ENCODE measurements at regions not wholly inside any gene's neighbourhood (a gene's known extent, or its start where the extent isn't known, plus 50 kb on each side); places are given as distances from the start of the nearest gene placed in this dataset.
A peak's percentile ranks its signal among the peaks of the same experiment; 100 is the strongest.
"Not testable (repeated sequence)": the region's sequence is repeated elsewhere in the genome, so short reads cannot be mapped to it uniquely, and the experiment has no call there.

DNA sequence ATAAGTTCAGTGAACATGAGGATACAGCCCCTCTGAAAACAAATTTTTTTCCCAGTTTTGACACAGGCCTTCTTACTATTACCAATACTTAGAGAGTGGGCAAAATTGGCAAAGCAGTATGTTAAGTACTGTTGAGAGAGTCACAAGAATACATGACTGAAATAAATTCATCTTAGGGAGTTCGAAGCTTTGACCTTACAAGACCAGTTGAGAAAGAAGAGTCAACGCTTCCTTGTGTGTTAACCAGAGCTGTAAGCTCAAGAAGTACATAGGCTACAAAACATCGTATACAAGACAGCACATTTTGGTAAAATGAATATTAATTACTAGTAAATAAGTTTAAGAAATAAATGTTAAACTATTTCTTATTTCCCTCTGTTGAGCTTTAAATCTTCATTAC, 164.4 kb upstream of the RORA start:
- DNase-seq, result no peak

DNA sequence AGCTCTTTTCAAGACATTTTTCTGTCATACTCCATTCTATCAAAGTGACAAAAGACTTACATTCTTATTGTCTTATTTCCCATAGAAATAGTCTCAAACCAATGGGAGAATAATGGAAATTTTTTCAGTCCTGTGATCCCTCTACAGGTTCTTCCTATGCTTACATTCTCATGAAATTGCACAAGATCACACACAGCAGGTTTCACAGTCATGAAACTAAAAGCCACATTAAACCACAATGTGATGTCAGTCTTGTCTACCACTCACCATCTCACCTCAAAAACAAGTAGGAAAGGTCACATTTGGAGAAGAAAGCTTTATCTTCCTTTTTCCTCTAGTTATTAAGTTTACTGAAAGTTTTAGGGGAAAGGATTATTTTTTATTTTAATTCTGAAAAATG, 161.0 kb upstream of the RORA start:
- no peak for DNase-seq

- DNase-seq, result no peak
Measured at GRCh38 chr15:61389334-61390028, 160.4 kb upstream of the RORA start.

- DNase-seq, result no peak
Measured at GRCh38 chr15:61387675-61388074, 158.6 kb upstream of the RORA start.

DNA sequence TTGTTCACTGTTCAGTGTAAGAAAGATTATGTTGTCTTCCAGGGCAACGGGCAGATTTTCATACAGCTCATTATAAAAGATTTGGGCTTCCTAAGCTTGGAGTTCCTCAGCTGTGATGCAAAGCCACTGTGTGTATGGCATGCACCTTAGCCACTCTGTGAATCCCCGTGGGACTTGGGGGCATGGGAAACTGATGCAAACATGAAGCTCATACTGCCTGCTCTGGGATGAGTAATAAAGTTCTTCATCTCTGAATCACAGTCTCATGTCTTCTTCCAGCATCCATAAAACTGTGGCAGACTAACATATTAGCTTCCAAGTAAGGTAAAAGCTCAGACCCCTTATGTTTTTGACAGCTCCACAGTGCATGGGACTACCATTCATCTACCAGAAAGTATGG, 154.3 kb upstream of the RORA start:
- DNase-seq, result no peak

GRCh38 chr15:61382927-61383326, 153.8 kb upstream of the RORA start:
- DNase-seq, result no peak

DNA sequence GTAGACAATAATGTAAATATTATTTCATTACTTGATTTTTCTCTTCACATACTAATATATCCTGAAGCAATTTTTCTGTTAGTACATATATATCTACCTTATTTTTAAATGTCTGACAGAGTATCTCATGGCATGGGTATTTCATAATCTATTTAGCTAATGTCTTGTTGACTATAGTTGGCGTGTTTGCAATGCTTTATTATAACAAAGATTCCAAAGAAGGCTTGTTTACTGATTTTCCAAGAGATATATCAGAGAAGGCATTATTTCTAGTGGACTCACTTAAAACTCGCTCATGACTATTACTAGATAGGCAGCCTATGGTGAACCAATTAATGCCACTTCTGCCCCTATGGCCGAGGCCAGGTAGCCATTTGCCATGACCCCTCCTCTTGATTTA, 152.4 kb upstream of the RORA start:
- DNase-seq, result no peak

- no peak for DNase-seq
Measured at GRCh38 chr15:61380270-61380669, 151.2 kb upstream of the RORA start.

DNA sequence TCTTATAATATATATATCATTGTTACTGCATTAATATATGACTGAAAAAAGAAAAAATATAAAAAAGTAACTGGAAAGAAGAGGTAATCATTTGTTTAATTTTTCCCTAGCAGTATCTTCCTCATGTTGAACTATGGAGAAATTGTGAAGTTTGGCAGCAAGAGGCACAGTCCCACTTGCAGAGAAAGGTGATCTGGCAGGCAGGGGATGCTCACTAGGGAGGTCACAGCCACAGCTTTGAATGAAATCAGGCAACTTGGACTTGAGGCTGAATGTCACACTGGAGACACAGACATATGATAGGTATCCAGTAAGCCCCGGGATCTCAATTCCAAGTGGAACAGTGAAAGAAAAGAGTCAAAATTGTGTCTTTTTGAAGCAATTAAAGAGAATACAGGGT, 149.9 kb upstream of the RORA start:
- DNase-seq, result no peak

DNA sequence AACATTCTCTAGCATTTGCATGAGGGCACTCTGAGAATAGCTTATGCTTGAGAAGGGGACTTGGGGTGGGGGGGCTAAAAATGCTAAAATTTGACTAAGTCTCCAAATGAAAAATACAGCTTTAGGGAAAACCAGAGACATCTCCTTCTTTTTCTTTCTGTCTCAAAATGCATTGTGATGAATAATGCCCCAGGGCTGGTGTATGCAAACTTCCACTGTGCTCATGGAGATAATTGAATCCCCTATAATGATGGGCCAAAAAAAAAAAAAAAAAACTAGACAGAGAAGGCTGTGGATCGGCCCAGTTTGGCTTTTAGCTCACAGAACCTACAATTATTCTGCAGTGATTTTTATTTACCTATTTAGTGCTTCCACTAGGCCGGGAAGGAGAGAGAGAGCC, 147.9 kb upstream of the RORA start:
- DNase-seq, result no peak

GRCh38 chr15:61376516-61376915, 147.4 kb upstream of the RORA start:
- DNase-seq, result no peak

- no peak for DNase-seq
Measured at GRCh38 chr15:61374848-61375247, 145.7 kb upstream of the RORA start.

- no peak for DNase-seq
Measured at GRCh38 chr15:61367953-61368352, 138.9 kb upstream of the RORA start.

GRCh38 chr15:61364871-61365270, 135.8 kb upstream of the RORA start:
- peak; percentile 46 for DNase-seq

- DNase-seq, result not testable (repeated sequence)
Measured at GRCh38 chr15:61362912-61363311, 133.8 kb upstream of the RORA start.

GRCh38 chr15:61344293-61344692, 115.2 kb upstream of the RORA start:
- no peak for DNase-seq

- no peak for DNase-seq
Measured at GRCh38 chr15:61342390-61342789, 113.3 kb upstream of the RORA start.

GRCh38 chr15:61339516-61339915, 110.4 kb upstream of the RORA start:
- DNase-seq, result no peak

DNA sequence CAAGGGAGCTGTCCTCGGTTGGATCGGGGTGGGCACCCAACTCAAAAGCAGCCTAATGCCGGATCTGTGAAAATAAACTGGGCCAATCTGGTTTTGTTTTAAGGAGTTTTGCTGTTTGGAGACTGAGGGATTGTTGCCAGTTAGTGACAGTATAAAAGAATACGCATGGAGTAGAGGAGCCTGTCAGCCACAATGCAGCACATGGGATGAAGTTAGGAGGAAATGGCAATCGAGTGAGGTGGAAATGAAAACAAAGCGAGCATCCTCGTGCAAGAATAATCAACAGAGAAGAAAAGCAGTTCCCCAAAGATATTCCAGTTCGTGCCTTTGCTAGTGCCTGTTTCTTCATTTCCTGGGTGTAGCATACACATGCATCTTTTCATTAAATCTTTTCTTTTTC, 108.4 kb upstream of the RORA start:
- DNase-seq, result no peak

DNA sequence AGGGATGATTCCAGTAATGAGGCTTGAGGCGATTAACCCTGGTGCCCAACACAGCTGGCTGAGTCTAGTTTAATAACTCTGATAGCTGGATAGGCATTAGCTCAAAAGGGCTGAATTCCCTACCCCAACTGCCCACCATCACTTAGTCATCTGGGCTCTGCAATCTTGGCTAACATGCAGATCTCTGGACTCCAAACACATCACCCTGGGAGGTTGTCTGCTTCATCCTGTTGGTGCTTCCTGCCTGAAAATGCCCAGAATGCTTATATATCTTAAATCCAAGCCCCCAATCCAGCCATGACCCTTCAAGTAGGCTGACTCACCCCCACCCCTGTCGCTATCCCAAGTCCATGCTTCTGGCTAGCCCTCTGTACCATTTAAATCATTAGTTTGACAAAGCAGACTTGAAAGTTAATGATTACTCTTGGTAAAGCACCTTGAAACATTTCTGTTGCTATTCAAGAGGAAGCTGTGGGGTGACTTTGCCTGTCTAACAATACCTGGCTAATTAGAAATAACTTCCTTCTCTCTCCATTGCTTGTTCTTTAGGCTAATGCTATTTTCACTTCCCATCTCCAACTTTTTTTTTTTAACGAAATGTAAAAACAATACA, 107.0 kb upstream of the RORA start:
- no peak for DNase-seq

DNA sequence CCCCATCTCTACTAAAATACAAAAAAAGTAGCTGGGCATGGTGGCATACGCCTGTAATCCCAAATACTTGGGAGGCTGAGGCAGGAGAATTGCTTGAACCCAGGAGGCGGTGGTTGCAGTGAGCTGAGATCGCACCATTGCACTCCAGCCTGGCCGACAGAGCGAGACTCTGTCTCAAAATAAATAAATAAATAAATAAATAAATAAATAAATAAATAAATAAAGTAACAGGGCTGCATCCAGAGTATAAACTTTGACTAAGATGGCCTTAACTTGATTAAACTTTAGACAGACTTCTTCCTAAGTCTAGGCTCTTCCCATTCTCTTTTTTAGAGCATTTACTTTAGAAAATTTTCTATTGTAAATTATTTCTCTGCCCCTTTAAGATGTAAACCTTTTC, 105.6 kb upstream of the RORA start:
- DNase-seq, result not testable (repeated sequence)

GRCh38 chr15:61331019-61331418, 101.9 kb upstream of the RORA start:
- DNase-seq, result no peak

DNA sequence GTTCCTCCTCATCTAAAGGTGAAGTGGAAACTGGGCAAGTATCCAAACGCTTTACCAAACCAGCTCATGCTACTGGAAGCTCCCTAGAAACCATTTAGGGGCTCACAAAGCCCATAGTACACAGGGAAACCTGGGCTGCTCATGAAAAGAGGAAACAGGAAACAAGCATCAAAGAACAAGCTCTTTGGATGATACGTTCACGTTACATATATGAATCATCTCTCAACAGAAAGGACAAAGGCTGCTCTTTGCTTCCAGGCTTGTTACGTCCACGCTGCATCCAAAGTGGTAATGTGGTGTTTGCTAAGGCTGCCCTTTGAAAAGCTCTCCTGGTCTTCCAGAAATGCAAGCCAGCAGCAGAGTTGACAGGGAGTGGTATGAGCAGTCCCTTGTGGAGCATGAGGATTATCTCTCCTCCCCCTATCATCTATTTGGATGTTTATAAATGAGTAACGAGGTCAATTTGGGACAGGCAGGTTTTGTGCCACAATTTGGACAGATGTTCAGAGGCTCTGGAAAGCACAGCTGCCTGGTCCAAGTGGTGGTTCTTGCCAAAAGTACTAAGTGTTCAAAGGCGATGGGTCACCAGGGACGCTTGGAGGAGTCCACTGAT, 98.0 kb upstream of the RORA start:
- no peak for DNase-seq

DNA sequence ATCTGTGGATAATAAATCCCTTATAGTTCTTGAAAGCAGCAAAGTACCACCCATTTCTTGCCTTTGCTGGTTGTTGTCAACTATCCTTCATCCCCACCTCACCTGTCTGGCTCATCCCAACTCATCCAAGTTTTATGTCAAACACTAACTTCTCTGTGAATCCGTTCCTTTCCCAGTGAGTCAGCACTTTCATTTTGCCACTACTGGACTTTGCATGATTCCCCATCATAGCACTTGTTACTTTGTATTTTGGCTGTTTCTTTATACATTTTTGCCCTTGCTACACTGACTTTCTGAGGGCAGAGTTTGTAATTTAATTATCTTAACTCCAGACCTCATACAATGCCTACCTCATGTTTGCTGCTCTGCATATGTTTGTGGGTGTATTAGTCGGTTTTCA, 90.8 kb upstream of the RORA start:
- no peak for DNase-seq
